Gastroesophageal sphincter (tissue), 3 donors: ENCODE measurements at regions not wholly inside any gene's neighbourhood (a gene's known extent, or its start where the extent isn't known, plus 50 kb on each side); places are given as distances from the start of the nearest gene placed in this dataset.

ENCODE experiments used
- CTCF ChIP-seq, 4 experiments: fragments of 200-600 bp in 2 of 4; fragments of 450-650 bp in 2 of 4; sonication (generic) in 1 of 4; IDR thresholded peaks; one replicate each; pipeline ENCODE4 v1.5.1; 2017 to 2019; ENCODE audit warnings: antibody characterized with exemption in 4 of 4, mild to moderate bottlenecking in 2 of 4, moderate library complexity in 2 of 4
- EP300 ChIP-seq: sonication (generic); formaldehyde crosslinking; IDR thresholded peaks from one replicate; pipeline ENCODE4 v1.6.1; 2017; ENCODE audit warnings: antibody characterized with exemption, mild to moderate bottlenecking
- POLR2A ChIP-seq, 2 donors: fragments of 450-650 bp; IDR thresholded peaks; one replicate each; pipeline ENCODE4 v1.6.1; 2017; ENCODE audit warnings: antibody characterized with exemption in 2 of 2, mild to moderate bottlenecking in 2 of 2, moderate library complexity in 1 of 2
- POLR2AphosphoS5 ChIP-seq: sonication (generic); formaldehyde crosslinking; IDR thresholded peaks from one replicate; pipeline ENCODE4 v1.6.1; 2017; ENCODE audit warnings: antibody characterized with exemption

- TF ChIP-seq CTCF (IDR thresholded peaks at IDR 0.05) (no peak), POLR2A (IDR thresholded peaks at IDR 0.05) (no peak), POLR2AphosphoS5 (no peak), EP300 (no peak)
Measured at GRCh38 chr16:65769055-65769465, 597.4 kb upstream of the CDH5 start.
